ENCODE measurements at regions not wholly inside any gene's neighbourhood (a gene's known extent, or its start where the extent isn't known, plus 50 kb on each side); places are given as distances from the start of the nearest gene placed in this dataset.
"Not testable (repeated sequence)": the region's sequence is repeated elsewhere in the genome, so short reads cannot be mapped to it uniquely, and the experiment has no call there.

DNA sequence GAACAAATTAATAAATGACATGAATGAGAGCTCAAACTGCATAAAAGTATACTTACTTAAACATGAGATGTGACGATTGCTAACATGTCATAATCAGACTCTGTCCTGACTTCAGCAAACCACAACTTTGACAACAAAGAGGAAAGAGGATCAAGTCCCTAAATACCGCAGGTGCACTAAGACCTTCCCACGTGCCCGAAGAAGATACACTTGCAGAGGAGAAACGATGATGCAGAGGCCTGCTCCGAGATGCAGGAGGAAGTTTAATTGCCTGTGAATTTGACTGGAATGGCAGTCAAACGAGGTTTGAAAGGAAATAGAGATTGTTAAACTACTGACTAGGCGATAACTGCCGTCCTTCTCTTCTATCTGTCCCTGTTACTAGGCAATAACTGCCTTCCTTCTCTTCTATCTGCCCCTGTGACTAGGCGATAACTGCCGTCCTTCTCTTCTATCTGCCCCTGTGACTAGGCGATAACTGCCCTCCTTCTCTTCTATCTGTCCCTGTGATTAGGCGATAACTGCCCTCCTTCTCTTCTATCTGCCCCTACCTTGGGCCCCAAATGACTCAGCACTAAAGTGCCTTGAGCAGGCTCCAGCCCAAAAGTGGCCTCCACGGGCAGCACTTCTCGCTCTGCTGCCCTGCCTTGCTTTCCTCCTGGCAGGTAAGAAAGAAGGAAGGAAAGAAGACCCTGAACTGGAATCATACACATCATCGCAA, 2226.0 kb upstream of the DEFB115 start:
- not testable (repeated sequence) for DNase-seq (ENCODE audit: low read depth)

DNA sequence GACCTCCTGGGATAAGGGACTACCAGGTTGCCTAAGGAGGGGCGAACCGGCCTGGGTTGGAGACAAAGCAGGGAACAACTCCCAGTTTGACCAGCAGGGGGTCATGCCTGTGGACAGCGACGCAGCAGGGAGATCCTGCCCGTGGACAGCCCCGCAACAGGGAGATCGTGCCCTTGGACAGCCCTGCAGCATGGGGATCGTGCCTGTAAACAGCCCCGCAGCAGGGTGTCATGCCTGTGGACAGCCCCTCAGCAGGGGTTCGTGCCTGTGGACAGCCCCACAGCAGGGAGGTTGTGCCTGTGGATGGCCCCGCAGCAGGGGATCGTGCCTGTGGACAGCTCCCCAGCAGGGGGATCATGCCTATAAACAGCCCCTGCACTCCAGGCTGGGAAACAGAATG, 2213.2 kb upstream of the DEFB115 start:
- DNase-seq (ENCODE audit: low read depth) = not testable (repeated sequence)

DNA sequence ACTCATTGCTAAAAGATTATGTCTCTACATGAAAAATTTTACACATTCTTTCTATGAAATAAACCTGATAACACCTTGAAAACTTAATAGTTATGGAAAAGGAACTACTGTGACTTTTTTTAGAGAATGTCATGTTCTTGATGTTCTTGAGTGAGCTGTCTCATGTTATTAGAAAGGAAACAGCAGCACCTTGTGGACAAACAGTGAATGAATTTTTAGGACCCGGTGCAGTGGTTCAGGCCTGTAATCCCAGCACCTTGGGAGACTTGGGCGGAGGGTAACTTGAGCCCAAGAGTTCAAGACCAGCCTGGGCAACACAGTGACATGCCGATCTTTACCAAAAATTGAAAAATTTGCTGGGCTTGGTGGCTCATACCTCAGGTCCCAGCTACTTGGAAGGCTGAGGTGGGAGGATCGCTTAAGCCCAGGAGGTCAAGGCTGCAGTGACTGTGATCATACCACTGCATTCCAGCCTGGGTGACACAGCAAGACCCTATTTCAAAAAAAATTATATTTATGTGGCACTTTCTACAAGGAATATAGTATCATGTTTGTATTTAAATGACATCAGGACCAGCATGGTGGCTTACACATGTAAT, 2207.4 kb upstream of the DEFB115 start:
- DNase-seq (ENCODE audit: low read depth) = peak; percentile 9

DNA sequence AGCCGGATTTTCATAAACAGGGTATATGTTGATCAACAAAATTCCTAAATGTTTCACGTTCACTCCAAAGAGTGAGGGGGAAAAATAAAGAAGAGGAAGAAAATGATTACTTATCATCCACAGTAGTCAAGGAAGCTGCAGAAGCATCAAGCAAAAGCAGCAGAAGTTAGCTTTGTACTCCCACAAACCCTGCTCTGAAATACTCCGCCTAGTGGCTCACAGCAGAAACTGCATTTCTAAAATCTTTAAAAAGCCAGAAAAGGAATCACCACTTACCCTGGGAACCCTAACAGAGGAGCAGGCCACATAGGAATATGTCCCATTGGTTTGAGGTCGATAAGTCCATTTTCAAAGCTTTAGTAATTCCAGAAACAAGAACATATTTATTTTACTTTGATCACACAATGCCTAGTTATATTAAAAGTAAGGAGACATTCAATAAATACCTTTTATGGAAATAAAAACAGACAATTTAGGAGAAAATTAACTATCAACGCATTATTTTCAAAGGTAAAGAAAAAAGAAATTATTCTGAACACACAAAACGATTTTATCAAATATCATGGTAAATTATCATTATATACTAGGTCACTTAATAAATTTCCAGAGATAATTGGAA, 2199.5 kb upstream of the DEFB115 start:
- not testable (repeated sequence) for DNase-seq (ENCODE audit: low read depth)

DNA sequence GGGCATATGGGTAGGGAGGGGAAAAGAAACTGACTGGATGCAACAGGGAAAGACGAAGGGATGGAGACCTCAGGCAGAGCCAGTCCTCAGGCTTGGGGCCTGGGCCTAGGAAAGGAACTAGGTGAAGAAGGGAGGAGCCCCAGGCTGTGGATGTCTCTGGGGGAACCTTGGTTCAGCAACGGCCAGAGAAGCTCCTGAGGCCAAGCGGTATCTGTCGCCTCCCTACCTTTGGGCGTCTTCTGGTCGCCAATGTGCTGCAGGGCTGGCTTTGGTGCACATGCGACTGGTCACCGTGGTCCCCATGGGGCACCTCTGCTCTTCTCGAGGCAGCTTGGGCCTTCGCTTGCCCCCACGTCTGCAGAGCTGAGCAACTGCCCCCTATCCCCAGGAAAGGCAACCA, 2195.0 kb upstream of the DEFB115 start:
- not testable (repeated sequence) for DNase-seq (ENCODE audit: low read depth)

DNA sequence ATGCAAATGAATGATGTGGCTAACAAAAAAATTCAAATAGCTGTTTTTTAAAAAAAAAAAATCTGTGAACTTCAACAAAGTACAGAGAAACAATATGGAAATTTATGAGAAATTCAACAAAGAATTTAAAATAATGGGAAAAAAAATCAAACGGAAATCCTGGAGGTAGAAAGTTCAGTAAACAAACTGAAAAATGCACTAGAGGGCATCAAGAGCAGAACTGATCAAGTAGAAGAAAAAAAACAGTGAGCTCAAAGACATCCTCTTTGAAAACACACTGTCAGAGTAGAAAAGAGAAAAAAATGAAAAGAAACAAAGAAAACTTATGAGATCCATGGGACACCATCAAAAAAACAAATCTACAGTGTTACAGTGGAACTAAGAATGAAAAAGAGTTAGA, 2191.1 kb upstream of the DEFB115 start:
- not testable (repeated sequence) for DNase-seq (ENCODE audit: low read depth)

DNA sequence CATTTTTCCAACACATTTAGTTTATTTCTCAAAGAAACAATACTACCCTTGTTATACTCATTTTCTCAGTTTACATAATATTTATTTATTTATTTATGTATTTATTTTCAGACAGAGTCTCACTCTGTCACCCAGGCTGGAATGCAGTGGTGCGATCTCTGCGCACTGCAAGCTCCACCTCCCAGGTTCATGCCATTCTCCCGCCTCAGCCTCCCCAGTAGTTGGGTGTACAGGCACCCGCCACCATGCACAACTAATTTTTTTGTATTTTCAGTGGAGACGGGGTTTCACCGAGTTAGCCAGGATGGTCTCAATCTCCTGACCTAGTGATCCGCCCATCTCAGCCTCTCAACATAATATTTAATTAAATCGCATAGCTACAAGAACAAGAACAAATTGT, 2183.8 kb upstream of the DEFB115 start:
- DNase-seq (ENCODE audit: low read depth) = not testable (repeated sequence)

DNA sequence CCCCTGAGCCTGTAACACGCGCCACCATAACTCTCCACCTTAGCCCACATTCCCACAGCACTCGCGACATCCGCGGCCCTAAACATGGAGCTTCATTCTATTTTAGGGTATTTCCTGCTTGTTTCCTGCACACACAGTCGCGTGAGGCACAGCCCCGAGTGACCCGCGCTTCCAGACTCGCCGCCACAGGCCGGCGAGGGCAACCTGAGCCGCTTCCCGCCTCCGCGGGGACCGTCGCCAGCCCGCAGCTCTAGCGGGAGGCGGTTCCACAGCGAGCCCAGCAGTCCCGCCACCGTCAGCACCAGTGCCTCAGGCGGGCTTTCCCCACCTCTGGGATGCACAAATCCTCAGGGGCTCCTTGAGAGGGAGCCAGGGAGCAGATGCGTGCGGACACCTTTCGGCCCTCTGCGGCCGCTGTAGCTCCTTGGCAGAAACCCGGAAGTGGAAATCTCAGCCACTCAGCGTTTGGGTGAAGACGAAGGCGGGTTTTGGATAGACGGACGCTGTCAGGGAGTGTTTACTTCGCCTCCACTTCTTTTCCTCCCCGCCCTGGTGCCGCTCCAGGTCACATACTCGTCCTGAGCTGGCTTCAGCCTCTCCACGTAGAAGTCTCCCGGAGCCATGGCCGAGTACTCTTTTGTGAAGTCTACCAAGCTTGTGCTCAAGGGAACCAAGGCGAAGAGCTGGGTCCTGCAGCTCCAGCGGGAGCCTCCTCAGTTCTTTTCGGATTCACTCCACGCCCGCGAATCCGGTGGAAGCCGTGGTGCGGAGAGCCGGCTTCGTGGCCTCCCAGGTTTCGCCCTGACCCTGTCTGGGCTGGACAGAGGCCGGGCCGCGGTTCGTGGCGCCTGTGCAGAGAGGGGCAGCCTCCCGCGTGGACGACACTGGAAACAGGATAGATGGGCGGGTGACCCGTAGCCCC, 2177.4 kb upstream of the DEFB115 start:
- DNase-seq (ENCODE audit: low read depth) = no peak

DNA sequence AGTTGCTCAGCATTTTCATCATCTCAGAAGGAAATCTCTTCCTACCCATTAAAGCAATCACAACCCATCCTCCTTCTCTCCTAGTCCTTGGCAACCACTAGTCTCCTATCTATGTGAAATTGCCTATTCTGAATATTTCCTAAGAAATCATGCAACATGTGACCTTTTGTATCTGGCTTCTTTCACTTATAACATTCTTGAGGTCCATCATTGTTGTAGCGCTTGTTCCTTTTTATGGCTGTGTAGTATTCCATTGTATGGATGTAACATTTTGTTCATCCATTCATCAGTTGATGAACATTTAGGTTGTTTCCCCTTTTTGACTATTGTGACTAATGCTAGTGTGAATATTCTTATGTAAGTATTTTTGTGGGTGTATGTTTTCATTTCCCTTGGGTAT, 2175.8 kb upstream of the DEFB115 start:
- DNase-seq (ENCODE audit: low read depth) = not testable (repeated sequence)

DNA sequence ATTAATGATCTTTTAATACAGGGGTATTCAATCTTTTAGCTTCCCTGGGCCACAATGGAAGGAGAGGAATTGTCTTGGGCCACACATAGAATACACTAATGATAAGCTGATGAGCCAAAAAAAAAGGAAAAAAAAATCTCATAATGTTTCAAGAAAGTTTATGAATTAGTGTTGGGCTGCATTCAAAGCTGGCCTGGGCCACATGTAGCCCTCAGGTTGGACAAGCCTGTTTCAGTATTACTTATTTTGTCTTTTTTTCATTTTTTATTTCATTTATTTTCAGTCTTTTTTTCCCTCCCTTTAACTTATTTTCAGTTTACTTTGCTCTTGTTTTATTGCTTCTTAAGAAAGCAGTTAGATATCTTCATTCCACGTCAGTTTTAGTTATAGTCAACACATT, 2171.8 kb upstream of the DEFB115 start:
- DNase-seq (ENCODE audit: low read depth) = no peak

DNA sequence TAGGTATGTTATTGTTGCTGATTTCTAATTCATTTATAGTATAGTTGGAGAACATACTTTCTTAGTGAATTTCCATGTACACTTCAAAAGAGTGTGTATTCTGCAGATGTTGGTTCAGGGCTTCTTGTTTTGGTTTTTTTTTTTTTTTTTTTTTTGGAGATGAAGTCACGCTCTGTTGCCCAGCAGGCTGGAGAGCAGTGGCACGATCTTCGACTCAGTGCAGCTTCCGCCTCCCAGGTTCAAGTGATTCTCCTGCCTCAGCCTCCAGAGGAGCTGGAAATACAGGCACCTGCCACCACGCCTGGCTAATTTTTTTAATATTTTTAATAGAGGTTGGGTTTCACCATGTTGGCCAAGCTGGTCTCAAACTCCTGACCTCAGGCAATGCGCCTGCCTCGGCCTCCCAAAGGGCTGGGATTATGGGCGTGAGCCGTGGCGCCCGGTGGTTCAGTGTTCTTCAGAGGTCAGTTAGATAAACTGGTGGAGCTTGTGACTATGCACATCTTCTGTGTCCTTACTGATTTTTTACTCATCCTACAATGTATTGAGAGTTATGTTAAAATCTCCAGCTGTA, 2171.2 kb upstream of the DEFB115 start:
- not testable (repeated sequence) for DNase-seq (ENCODE audit: low read depth)

DNA sequence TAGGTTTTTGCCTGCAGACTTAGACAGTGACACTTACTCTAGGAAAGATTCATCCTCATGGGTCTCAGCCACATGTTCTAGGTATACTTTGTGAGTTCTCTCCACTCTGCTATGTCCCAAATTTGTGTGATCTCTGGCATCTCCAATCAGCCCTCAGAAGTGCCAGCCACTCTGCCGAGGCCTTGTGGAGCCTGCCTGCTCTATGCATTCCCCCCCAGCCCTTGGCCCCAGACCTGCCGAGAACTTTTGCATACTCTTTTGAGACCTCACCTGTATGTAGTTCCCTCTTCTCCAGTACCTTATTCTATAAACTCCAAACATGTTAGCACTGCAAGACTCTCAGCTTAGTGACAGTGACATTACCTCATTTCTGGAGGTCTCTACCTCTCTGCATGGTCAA, 2170.5 kb upstream of the DEFB115 start:
- DNase-seq (ENCODE audit: low read depth) = no peak

DNA sequence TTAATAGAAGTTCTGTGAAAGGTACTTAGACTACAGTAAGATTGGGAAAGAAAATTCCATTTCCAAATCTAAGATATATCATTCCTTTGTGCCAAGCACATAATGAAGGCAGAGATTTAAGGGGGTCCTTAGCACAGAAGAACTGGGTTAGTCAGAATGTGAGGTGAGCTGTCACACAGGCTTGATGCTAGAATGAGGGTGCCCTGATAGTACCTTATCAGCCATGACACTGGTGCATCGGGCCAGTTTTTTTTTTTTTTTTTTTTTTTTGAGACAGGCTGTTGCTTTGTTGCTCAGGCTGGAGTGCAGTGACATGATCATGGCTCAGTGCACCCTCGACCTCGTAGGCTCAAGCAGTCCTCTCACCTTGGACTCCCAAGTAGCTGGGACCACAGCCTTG, 2169.6 kb upstream of the DEFB115 start:
- DNase-seq (ENCODE audit: low read depth) = not testable (repeated sequence)

DNA sequence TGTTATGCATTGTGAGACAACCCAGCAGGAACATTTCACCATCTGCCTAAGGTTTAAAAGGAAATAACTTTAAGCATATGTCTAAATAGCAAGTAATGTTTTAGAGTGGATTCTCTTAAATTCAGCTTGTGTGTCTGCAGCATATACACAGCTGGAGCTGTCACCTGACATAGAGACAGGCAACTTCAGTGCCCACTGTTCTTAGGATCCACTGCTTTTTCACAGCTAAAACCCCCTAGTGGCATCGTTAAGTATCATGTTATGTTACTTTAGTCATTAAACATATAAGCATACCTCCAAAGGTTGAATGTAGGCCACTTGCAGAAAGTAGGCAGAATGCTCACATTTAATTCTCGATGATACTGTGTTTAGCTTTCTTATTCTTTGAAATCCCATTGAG, 2169.0 kb upstream of the DEFB115 start:
- not testable (repeated sequence) for DNase-seq (ENCODE audit: low read depth)

DNA sequence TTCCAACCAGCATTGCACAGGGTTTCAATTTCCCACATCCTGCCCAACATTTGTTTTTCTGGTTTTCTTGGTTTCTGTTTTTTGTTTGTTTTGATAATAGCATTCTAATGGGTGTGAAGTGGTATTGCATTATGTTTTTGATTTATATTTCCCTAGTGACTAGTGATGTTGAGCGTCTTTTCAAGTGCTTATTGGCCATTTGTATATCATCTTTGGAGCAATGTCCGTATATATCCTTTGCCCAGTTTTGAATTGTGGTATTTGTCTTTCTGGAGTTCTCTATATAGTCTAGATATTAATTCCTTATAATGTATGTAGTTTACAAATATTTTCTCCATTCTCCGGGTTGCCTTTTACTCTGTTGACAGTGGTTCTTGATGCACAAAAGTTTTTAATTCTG, 2168.1 kb upstream of the DEFB115 start:
- not testable (repeated sequence) for DNase-seq (ENCODE audit: low read depth)

DNA sequence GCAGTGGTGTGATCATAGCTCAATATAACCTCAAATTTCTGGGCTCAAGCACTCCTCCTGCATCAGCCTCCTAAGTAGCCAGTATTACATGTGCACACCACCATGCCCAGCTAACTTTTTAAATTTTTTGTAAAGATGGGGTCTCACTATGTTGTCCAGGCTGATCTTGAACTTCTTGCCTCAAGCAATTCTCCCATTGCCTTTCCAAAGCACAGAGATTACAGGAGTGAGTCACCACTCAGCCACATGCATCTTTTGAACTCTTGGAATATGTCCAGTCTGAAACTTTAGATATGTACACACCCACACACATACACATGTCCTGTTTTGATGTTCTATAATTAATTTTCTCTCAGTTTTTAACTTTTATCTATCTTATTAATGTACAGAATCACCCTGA, 2163.5 kb upstream of the DEFB115 start:
- DNase-seq (ENCODE audit: low read depth) = not testable (repeated sequence)

DNA sequence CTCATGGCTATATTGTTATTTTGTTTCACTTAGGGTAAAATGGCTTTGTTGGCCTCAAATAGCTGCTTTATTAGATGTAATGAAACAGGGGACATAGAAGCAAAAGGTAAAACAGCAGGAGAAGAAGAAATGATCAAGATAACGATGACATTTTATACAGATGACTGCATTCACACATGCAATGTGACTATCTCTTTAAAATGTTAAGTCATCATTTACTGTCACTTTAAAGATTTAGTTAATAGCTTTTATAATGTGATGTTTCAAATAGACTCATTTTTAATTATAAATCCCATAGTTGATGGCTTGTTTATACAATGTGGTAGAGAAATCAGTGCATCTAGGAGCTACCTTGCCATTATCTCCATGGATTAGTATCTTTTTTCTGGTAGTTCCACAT, 2160.8 kb upstream of the DEFB115 start:
- not testable (repeated sequence) for DNase-seq (ENCODE audit: low read depth)

DNA sequence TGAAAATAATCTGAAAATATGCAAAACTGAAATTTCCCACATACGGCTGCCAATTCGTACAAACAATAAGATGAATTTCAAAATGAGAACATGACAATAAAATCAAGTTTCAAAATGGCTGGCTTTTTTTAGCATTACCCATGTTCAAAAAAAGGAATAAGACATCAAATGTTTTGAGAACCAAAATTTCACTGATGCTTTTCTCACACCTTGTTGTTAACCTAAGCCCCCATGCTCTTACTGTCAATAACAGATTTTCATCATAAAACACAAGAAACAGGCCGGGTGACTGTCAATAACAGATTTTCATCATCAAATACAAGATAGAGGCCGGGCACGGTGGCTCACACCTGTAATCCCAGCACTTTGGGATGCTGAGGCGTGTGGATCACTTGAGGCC, 2149.6 kb upstream of the DEFB115 start:
- not testable (repeated sequence) for DNase-seq (ENCODE audit: low read depth)

DNA sequence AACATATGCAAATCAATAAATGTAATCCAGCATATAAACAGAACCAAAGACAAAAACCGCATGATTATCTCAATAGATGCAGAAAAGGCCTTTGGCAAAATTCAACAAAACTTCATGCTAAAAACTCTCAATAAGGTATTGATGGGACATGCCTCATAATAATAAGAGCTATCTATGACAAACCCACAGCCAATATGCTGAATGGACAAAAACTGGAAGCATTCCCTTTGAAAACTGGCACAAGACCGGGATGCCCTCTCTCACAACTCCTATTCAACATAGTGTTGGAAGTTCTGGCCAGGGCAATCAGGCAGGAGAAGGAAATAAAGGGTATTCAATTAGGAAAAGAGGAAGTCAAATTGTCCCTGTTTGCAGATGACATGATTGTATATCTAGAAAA, 2148.1 kb upstream of the DEFB115 start:
- DNase-seq (ENCODE audit: low read depth) = not testable (repeated sequence)

DNA sequence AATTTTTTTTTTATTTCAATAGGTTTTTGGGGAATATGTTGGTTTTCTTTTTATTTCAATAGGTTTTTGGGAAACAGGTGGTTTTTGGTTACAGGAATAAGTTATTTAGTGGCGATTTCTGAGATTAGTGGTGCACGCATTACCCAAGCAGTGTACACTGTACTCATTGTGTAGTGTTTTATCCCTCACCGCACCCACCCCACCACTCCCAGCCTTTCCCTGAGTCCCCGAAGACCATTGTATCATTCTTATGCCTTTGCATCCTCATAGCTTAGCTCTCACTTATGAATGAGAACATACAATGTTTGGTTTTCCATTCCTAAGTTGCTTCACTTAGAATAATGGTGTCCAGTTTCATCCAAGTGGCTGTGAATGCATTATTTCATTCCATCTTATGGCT, 2142.4 kb upstream of the DEFB115 start:
- not testable (repeated sequence) for DNase-seq (ENCODE audit: low read depth)

DNA sequence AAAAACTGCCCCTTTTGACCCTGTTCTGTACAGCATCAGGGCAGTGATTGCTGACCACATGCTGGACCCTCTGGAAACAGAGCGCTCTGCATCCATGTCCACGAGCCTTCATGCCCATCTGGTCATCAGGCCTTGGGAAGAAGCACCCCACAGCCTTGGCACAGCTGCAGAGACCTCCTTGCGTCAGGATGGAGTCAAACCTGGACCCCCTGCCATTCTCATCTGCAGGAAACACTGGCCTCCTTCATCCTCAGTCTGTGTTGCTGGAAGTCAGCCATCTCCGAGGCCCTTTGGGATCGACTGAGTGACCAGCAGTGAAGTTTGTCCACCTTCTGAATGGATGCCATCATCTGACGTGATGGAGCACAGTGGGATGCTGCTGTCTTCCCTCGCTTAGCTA, 2138.3 kb upstream of the DEFB115 start:
- DNase-seq (ENCODE audit: low read depth) = no peak

DNA sequence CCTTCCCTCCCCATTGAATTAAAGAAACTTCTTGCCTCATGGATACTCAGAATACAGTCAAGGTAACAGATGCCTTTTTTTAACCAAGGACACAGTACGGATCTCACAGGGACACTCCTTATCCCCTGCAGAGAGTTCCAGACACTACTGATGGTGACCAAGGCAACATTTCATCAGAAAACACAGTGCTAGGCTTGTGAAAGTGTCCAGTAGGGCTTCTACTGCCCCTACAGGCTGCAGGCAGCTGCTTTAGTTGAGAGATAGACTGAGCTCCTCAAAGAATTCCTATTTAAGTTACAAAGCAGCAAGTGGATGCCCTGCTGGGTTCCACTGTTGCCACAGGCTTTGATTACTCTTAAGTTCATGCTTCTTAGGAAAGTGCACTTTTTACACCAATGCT, 2137.8 kb upstream of the DEFB115 start:
- not testable (repeated sequence) for DNase-seq (ENCODE audit: low read depth)

Measured in M059J (cell line).